Activated naive CD8-positive, alpha-beta T cell treated with anti-CD3 and anti-CD28 coated beads, Interleukin-2, amount 50 U/mL, for 24 hours (primary cell): ENCODE measurements at regions not wholly inside any gene's neighbourhood (a gene's known extent, or its start where the extent isn't known, plus 50 kb on each side); places are given as distances from the start of the nearest gene placed in this dataset.

Experiments used
- ATAC-seq: fragments of 150-1000 bp; cut with Tn5 transposase; one replicate; pipeline ENCODE4 v1.10.0; 2021
- DNase-seq: peaks from one replicate; pipeline ENCODE4 v3.0.0; 2021
- H3K27ac Mint-ChIP-seq: one replicate; pipeline ENCODE4 v1.8.0; 2021; ENCODE audit warnings: mild to moderate bottlenecking, mixed read lengths
- H3K27me3 Mint-ChIP-seq: one replicate; pipeline ENCODE4 v1.8.0; 2021; ENCODE audit warnings: mixed read lengths
- H3K36me3 Mint-ChIP-seq: one replicate; pipeline ENCODE4 v1.8.0; 2021; ENCODE audit warnings: low read depth, mixed read lengths
- H3K4me1 Mint-ChIP-seq: one replicate; pipeline ENCODE4 v1.8.0; 2021; ENCODE audit warnings: mixed read lengths
- H3K4me3 Mint-ChIP-seq: one replicate; pipeline ENCODE4 v1.8.0; 2021; ENCODE audit warnings: mild to moderate bottlenecking, moderate library complexity, mixed read lengths
- H3K9me3 Mint-ChIP-seq: one replicate; pipeline ENCODE4 v1.8.0; 2021; ENCODE audit warnings: mixed read lengths

- no peak overlapping the region for H3K27ac Mint-ChIP-seq
- no peak for DNase-seq
- H3K27me3 Mint-ChIP-seq, result peaks cover 2% of the 10 kb centered on the region
- no peaks in the 10 kb centered on the region for H3K4me1 Mint-ChIP-seq
- H3K36me3 Mint-ChIP-seq, result no peaks in the 10 kb centered on the region
- H3K9me3 Mint-ChIP-seq, result no peaks in the 10 kb centered on the region
- no peak for ATAC-seq
- H3K4me3 Mint-ChIP-seq, result no peak overlapping the region
These were observed 174.0 kb upstream of the TPK1 start for GRCh38 chr7:145009876-145010275.

- no peaks in the 10 kb centered on the region for H3K36me3 Mint-ChIP-seq
- H3K4me1 Mint-ChIP-seq, result peaks cover 3% of the 10 kb centered on the region
- peaks cover 17% of the 10 kb centered on the region for H3K9me3 Mint-ChIP-seq
- DNase-seq (no peak), ATAC-seq (no peak)
- H3K4me3 Mint-ChIP-seq, result no peak overlapping the region
- H3K27me3 Mint-ChIP-seq, result no peaks in the 10 kb centered on the region
- H3K27ac Mint-ChIP-seq, result no peak overlapping the region
These were observed 169.7 kb upstream of the TPK1 start for GRCh38 chr7:145005601-145006000.

- H3K4me3 Mint-ChIP-seq, result no peak overlapping the region
- H3K9me3 Mint-ChIP-seq, result peaks cover 56% of the 10 kb centered on the region
- no peaks in the 10 kb centered on the region for H3K27me3 Mint-ChIP-seq
- DNase-seq (no peak), ATAC-seq (no peak)
- H3K36me3 Mint-ChIP-seq, result no peaks in the 10 kb centered on the region
- H3K27ac Mint-ChIP-seq, result no peak overlapping the region
- peaks cover 3% of the 10 kb centered on the region for H3K4me1 Mint-ChIP-seq
These were observed 161.7 kb upstream of the TPK1 start for GRCh38 chr7:144997512-144997911.

- H3K27me3 Mint-ChIP-seq, result no peaks in the 10 kb centered on the region
- H3K4me3 Mint-ChIP-seq, result no peak overlapping the region
- DNase-seq (no peak), ATAC-seq (no peak)
- peaks cover 44% of the 10 kb centered on the region for H3K9me3 Mint-ChIP-seq
- peaks cover 3% of the 10 kb centered on the region for H3K4me1 Mint-ChIP-seq
- H3K27ac Mint-ChIP-seq, result no peak overlapping the region
- H3K36me3 Mint-ChIP-seq, result no peaks in the 10 kb centered on the region
These were observed 159.6 kb upstream of the TPK1 start for GRCh38 chr7:144995495-144995894.

- DNase-seq (no peak), ATAC-seq (no peak)
- Mint-ChIP-seq H3K4me1 (peaks cover 3% of the 10 kb centered on the region), H3K36me3 (no peaks in the 10 kb centered on the region), H3K27me3 (peaks cover 2% of the 10 kb centered on the region), H3K9me3 (peaks cover 9% of the 10 kb centered on the region), H3K4me3 (no peak overlapping the region), H3K27ac (no peak overlapping the region)
These were observed 155.2 kb upstream of the TPK1 start for GRCh38 chr7:144991041-144991440.

GRCh38 chr7:144987686-144988085, 151.8 kb upstream of the TPK1 start:
- H3K4me1 Mint-ChIP-seq, result no peaks in the 10 kb centered on the region
- no peaks in the 10 kb centered on the region for H3K9me3 Mint-ChIP-seq
- peaks cover 6% of the 10 kb centered on the region for H3K27me3 Mint-ChIP-seq
- H3K4me3 Mint-ChIP-seq, result no peak overlapping the region
- ATAC-seq (no peak), DNase-seq (no peak)
- H3K27ac Mint-ChIP-seq, result no peak overlapping the region
- H3K36me3 Mint-ChIP-seq, result no peaks in the 10 kb centered on the region

GRCh38 chr7:144982133-144982532, 146.3 kb upstream of the TPK1 start:
- ATAC-seq, result no peak
- Mint-ChIP-seq H3K27ac (no peak overlapping the region), H3K4me3 (no peak overlapping the region), H3K9me3 (no peaks in the 10 kb centered on the region), H3K4me1 (no peaks in the 10 kb centered on the region), H3K36me3 (no peaks in the 10 kb centered on the region), H3K27me3 (peaks cover 4% of the 10 kb centered on the region)
- DNase-seq, result no peak

- H3K9me3 Mint-ChIP-seq, result no peaks in the 10 kb centered on the region
- no peak for DNase-seq
- no peaks in the 10 kb centered on the region for H3K4me1 Mint-ChIP-seq
- no peak overlapping the region for H3K4me3 Mint-ChIP-seq
- H3K27me3 Mint-ChIP-seq, result peaks cover 3% of the 10 kb centered on the region
- H3K36me3 Mint-ChIP-seq, result no peaks in the 10 kb centered on the region
- ATAC-seq, result no peak
- H3K27ac Mint-ChIP-seq, result no peak overlapping the region
These were observed 140.0 kb upstream of the TPK1 start for GRCh38 chr7:144975882-144976281.

- ATAC-seq (no peak), DNase-seq (no peak)
- Mint-ChIP-seq H3K4me3 (no peak overlapping the region), H3K36me3 (no peaks in the 10 kb centered on the region), H3K27ac (no peak overlapping the region), H3K9me3 (no peaks in the 10 kb centered on the region), H3K4me1 (no peaks in the 10 kb centered on the region), H3K27me3 (peaks cover 3% of the 10 kb centered on the region)
These were observed 133.9 kb upstream of the TPK1 start for GRCh38 chr7:144969787-144970186.

- DNase-seq (no peak), ATAC-seq (no peak)
- H3K4me1 Mint-ChIP-seq, result no peaks in the 10 kb centered on the region
- H3K9me3 Mint-ChIP-seq, result peaks cover 6% of the 10 kb centered on the region
- no peak overlapping the region for H3K27ac Mint-ChIP-seq
- H3K4me3 Mint-ChIP-seq, result no peak overlapping the region
- H3K27me3 Mint-ChIP-seq, result no peaks in the 10 kb centered on the region
- no peaks in the 10 kb centered on the region for H3K36me3 Mint-ChIP-seq
These were observed 124.9 kb upstream of the TPK1 start for GRCh38 chr7:144960763-144961162.

GRCh38 chr7:144957998-144958397, 122.1 kb upstream of the TPK1 start:
- no peaks in the 10 kb centered on the region for H3K36me3 Mint-ChIP-seq
- no peak overlapping the region for H3K4me3 Mint-ChIP-seq
- peaks cover 16% of the 10 kb centered on the region for H3K9me3 Mint-ChIP-seq
- DNase-seq (no peak), ATAC-seq (no peak)
- H3K4me1 Mint-ChIP-seq, result no peaks in the 10 kb centered on the region
- no peaks in the 10 kb centered on the region for H3K27me3 Mint-ChIP-seq
- no peak overlapping the region for H3K27ac Mint-ChIP-seq

- ATAC-seq, result no peak
- Mint-ChIP-seq H3K27ac (no peak overlapping the region), H3K27me3 (no peaks in the 10 kb centered on the region), H3K36me3 (no peaks in the 10 kb centered on the region), H3K4me3 (no peak overlapping the region), H3K9me3 (peaks cover 20% of the 10 kb centered on the region), H3K4me1 (no peaks in the 10 kb centered on the region)
- no peak for DNase-seq
These were observed 119.6 kb upstream of the TPK1 start for GRCh38 chr7:144955422-144955821.

GRCh38 chr7:144941127-144941526, 105.3 kb upstream of the TPK1 start:
- H3K4me1 Mint-ChIP-seq, result no peaks in the 10 kb centered on the region
- no peak overlapping the region for H3K27ac Mint-ChIP-seq
- no peak overlapping the region for H3K4me3 Mint-ChIP-seq
- H3K9me3 Mint-ChIP-seq, result peaks cover under 1% of the 10 kb centered on the region
- DNase-seq, result no peak
- H3K27me3 Mint-ChIP-seq, result no peaks in the 10 kb centered on the region
- no peaks in the 10 kb centered on the region for H3K36me3 Mint-ChIP-seq
- ATAC-seq, result no peak

GRCh38 chr7:144937199-144937598, 101.3 kb upstream of the TPK1 start:
- no peak overlapping the region for H3K27ac Mint-ChIP-seq
- DNase-seq (no peak), ATAC-seq (no peak)
- no peaks in the 10 kb centered on the region for H3K36me3 Mint-ChIP-seq
- H3K4me1 Mint-ChIP-seq, result no peaks in the 10 kb centered on the region
- peaks cover 2% of the 10 kb centered on the region for H3K27me3 Mint-ChIP-seq
- H3K9me3 Mint-ChIP-seq, result peaks cover 5% of the 10 kb centered on the region
- no peak overlapping the region for H3K4me3 Mint-ChIP-seq

- Mint-ChIP-seq H3K36me3 (no peaks in the 10 kb centered on the region), H3K27me3 (peaks cover 2% of the 10 kb centered on the region), H3K4me1 (no peaks in the 10 kb centered on the region), H3K27ac (no peak overlapping the region), H3K4me3 (no peak overlapping the region), H3K9me3 (peaks cover 5% of the 10 kb centered on the region)
- ATAC-seq, result no peak
- DNase-seq, result no peak
These were observed 100.5 kb upstream of the TPK1 start for GRCh38 chr7:144936314-144936713.

GRCh38 chr7:144910411-144910810, 74.6 kb upstream of the TPK1 start:
- Mint-ChIP-seq H3K27me3 (peaks cover 5% of the 10 kb centered on the region), H3K36me3 (no peaks in the 10 kb centered on the region), H3K4me3 (no peak overlapping the region), H3K4me1 (peaks cover 10% of the 10 kb centered on the region), H3K9me3 (no peaks in the 10 kb centered on the region), H3K27ac (no peak overlapping the region)
- ATAC-seq (no peak), DNase-seq (no peak)
